ENCODE measurements at regions not wholly inside any gene's neighbourhood (a gene's known extent, or its start where the extent isn't known, plus 50 kb on each side); places are given as distances from the start of the nearest gene placed in this dataset.

DNA sequence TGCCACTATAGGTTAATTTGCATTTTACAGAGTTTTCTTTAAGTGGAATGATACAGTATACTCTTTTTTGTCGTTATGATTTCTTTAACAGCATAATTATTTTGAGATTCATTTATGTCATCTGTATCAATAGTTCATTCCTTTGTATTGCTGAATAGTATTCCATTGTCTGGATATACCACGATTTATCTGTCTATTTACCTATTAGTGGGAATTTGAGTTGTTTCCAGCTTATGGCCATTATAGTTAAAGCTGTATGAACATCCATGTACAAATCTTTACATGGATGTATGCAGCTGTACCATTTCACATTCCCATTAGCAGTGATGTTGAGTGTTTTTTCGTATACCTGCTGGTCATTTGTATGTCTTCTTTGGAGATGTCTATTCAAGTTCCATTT, 163.9 kb downstream of the ETNK1 start:
- TF ChIP-seq, protein P1, sequence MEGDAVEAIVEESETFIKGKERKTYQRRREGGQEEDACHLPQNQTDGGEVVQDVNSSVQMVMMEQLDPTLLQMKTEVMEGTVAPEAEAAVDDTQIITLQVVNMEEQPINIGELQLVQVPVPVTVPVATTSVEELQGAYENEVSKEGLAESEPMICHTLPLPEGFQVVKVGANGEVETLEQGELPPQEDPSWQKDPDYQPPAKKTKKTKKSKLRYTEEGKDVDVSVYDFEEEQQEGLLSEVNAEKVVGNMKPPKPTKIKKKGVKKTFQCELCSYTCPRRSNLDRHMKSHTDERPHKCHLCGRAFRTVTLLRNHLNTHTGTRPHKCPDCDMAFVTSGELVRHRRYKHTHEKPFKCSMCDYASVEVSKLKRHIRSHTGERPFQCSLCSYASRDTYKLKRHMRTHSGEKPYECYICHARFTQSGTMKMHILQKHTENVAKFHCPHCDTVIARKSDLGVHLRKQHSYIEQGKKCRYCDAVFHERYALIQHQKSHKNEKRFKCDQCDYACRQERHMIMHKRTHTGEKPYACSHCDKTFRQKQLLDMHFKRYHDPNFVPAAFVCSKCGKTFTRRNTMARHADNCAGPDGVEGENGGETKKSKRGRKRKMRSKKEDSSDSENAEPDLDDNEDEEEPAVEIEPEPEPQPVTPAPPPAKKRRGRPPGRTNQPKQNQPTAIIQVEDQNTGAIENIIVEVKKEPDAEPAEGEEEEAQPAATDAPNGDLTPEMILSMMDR (IDR thresholded peaks at IDR 0.05; ENCODE audit: borderline replicate concordance): no peak
- Histone ChIP-seq H3K27me3 (ENCODE audit: low read depth) (no peaks in the 10 kb centered on the region), H3K36me3 (no peaks in the 10 kb centered on the region), H3K4me1 (no peaks in the 10 kb centered on the region), H3K9me3 (replicated peaks) (peaks cover 9% of the 10 kb centered on the region), H3K4me3 (no peak overlapping the region), H3K27ac (replicated peaks) (no peak overlapping the region)
- DNase-seq: no peak
- intact Hi-C loops (cut with micrococcal nuclease): no loop called here

DNA sequence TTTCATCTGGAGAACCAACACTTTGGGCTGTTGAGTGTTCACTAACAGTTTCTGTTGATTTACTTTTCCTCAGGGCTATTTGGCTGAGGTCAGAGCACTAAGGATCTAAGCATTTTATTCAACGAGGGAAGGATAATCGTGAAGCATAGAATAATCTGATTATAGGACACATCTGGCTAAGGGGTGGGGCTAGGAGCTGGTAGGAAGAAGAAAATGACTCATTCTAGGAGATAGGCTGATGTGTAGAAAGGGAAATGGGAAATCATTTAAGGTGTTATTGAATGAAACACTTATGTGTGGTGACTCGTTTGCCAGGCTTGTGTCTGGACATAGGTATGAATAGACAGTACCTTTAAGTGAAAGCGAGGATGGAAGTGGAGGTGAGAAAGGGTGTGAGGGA, 167.2 kb downstream of the ETNK1 start:
- Histone ChIP-seq H3K4me1 (no peaks in the 10 kb centered on the region), H3K27me3 (ENCODE audit: low read depth) (no peaks in the 10 kb centered on the region), H3K27ac (replicated peaks) (no peak overlapping the region), H3K9me3 (replicated peaks) (peaks cover 9% of the 10 kb centered on the region), H3K4me3 (no peak overlapping the region), H3K36me3 (no peaks in the 10 kb centered on the region)
- no peak for DNase-seq
- TF ChIP-seq, protein P1 (IDR thresholded peaks at IDR 0.05; ENCODE audit: borderline replicate concordance): no peak
- intact Hi-C loops (cut with micrococcal nuclease): no loop called here

DNA sequence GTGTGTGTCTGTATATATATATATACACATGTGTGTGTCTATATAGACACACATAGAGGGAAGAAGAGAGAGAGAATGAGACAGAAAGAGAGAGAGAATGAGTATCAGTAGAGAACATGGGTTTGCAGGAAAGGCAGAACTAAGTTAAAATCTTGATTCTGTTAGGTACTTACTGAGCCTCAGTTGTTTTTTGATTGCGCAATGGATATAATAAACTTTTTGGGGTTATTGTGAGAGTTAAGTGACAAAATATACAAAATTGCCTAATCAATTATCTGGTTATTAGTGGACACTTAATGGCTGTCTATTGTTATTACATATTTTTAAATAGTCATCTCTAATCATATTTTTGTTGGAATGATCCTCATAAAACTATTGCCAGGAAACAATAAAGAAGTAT, 169.0 kb downstream of the ETNK1 start:
- H3K4me1 ChIP-seq: no peaks in the 10 kb centered on the region
- no peak overlapping the region for H3K4me3 ChIP-seq
- no peak for DNase-seq
- no peaks in the 10 kb centered on the region for H3K27me3 ChIP-seq (ENCODE audit: low read depth)
- peaks cover 1% of the 10 kb centered on the region for H3K9me3 ChIP-seq (replicated peaks)
- H3K27ac ChIP-seq (replicated peaks): no peak overlapping the region
- intact Hi-C loops (cut with micrococcal nuclease): no loop called here
- TF ChIP-seq, protein P1 (IDR thresholded peaks at IDR 0.05; ENCODE audit: borderline replicate concordance): no peak
- H3K36me3 ChIP-seq: no peaks in the 10 kb centered on the region

DNA sequence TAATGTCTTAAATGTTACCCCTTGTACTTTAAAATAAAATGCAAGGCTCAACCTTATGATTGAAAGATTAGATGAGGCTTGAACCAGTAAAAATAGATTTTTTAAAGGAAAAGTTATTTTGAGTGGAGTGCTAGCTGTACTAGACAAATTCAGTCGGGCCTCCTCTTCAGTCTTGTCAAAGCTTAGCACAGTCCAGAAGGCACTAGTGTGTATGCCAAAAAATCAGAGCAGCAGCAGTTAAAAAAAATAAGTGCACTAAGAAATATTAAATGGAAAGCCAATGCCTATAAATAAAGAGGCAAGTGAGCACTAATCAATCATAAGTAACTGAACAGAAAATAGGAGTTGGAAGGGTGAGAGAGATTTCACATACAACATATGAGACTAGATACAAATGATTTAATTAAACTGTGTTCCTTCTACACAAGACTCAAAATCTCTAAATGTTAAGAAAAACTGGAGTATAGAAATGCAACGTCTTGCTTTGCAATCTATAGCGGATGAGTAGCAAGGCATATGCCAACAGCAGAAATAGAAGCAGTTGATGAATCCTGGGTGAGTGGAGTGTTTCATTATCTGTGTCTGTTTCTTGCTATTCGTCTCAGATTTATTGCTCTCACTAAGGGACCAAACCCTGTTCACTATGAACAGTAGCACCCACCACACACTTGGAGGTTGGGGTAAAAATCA, 172.1 kb downstream of the ETNK1 start:
- DNase-seq: no peak
- intact Hi-C loops (cut with micrococcal nuclease): no loop called here
- no peaks in the 10 kb centered on the region for H3K36me3 ChIP-seq

DNA sequence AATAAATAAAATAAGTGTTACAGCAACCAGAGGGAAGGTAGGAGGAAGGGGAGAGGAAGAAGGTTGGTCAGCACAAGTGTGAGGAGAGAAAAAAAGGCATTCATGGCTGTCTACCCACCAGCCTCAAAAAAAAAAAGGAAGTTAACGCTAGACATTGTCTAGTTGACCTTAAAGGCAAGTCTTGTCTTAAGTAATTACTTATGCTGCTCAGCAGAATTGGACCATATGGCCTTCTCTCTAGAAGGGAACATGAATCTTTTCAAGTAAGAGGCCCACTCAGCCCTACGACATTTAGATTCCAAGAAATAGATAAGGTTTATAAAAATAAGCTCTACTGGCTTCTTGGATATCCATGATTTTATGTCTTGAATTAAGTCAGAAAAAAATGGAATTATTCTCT, 172.7 kb downstream of the ETNK1 start:
- no peaks in the 10 kb centered on the region for H3K36me3 ChIP-seq
- no peak overlapping the region for H3K4me3 ChIP-seq
- intact Hi-C loops (cut with micrococcal nuclease): no loop called here
- no peaks in the 10 kb centered on the region for H3K27me3 ChIP-seq (ENCODE audit: low read depth)
- TF ChIP-seq, protein P1 (IDR thresholded peaks at IDR 0.05; ENCODE audit: borderline replicate concordance): no peak
- H3K27ac ChIP-seq (replicated peaks): no peak overlapping the region
- no peaks in the 10 kb centered on the region for H3K4me1 ChIP-seq
- no peak for DNase-seq
- no peaks in the 10 kb centered on the region for H3K9me3 ChIP-seq (replicated peaks)

More for the DNA sequence above, 172.1 kb downstream of the ETNK1 start:
- Histone ChIP-seq H3K4me3 (no peak overlapping the region), H3K9me3 (replicated peaks) (no peaks in the 10 kb centered on the region), H3K27me3 (ENCODE audit: low read depth) (no peaks in the 10 kb centered on the region), H3K4me1 (no peaks in the 10 kb centered on the region), H3K27ac (replicated peaks) (no peak overlapping the region)
- TF ChIP-seq, protein P1 (IDR thresholded peaks at IDR 0.05; ENCODE audit: borderline replicate concordance): no peak

All from left ventricle myocardium inferior (tissue), 1 donor.